AG09319 (cell line): ENCODE measurements at regions not wholly inside any gene's neighbourhood (a gene's known extent, or its start where the extent isn't known, plus 50 kb on each side); places are given as distances from the start of the nearest gene placed in this dataset.

Experiments used
- DNase-seq: peaks from one replicate; pipeline ENCODE4 v3.0.0-alpha.2; 2010; ENCODE audit warnings: low read depth; ENCODE audit errors: extremely low read depth
- TF ChIP-seq, protein P1 (sequence below): IDR thresholded peaks from 2 replicates; pipeline ENCODE4 v1.5.1; 2011; ENCODE audit warnings: low read depth, mild to moderate bottlenecking, inconsistent platforms, low read length, moderate library complexity

DNA sequence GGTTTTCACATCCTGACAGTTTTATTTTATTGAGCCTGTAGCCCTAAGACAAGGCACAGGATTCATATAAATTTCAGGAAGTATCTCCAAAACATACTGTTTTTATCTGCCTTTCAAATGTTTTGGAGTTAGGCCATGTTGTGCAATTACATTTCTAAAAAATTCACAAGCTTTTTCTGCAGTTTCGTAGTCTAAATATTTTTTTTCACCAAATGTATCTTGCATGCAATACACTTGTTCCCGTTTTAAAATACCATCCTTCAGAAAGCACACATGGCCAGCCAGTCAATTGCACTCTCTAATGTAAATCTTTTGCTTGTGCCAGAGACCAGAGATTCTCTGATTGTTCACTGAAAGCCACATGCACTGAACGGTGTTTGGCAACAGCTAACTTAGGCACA, 161.5 kb upstream of the PRKCQ start:
- DNase-seq, result no peak
- TF ChIP-seq, protein P1, sequence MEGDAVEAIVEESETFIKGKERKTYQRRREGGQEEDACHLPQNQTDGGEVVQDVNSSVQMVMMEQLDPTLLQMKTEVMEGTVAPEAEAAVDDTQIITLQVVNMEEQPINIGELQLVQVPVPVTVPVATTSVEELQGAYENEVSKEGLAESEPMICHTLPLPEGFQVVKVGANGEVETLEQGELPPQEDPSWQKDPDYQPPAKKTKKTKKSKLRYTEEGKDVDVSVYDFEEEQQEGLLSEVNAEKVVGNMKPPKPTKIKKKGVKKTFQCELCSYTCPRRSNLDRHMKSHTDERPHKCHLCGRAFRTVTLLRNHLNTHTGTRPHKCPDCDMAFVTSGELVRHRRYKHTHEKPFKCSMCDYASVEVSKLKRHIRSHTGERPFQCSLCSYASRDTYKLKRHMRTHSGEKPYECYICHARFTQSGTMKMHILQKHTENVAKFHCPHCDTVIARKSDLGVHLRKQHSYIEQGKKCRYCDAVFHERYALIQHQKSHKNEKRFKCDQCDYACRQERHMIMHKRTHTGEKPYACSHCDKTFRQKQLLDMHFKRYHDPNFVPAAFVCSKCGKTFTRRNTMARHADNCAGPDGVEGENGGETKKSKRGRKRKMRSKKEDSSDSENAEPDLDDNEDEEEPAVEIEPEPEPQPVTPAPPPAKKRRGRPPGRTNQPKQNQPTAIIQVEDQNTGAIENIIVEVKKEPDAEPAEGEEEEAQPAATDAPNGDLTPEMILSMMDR, result no peak

DNA sequence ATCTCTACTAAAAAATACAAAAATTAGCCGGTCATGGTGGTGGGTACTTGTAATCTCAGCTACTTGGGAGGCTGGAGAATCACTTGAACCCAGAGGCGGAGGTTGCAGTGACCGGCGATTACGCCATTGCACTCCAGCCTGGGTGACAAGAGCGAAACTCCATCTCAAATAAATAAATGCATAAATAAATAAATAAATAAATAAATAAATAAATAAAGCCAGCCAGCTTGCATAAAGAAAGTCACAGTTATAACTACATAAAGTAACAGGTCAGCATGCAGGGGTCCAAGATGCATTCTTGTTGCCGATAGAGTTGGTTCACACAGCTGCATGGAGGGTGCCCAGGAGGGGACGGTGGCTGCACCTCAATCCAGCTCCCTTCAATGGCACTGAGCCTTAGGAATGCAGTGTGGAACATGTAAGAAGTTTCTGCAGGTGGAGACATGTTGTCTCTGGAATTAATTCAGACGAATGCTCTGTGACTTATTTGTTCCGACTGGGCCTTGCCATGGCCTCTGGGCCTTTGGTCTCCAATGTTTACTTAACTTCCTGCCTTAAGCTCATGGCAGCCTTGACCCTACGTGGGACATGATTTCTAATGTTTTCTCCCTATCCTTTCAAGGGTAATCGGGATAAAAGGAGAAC, 159.6 kb upstream of the PRKCQ start:
- TF ChIP-seq, protein P1, result no peak
- DNase-seq, result no peak

DNA sequence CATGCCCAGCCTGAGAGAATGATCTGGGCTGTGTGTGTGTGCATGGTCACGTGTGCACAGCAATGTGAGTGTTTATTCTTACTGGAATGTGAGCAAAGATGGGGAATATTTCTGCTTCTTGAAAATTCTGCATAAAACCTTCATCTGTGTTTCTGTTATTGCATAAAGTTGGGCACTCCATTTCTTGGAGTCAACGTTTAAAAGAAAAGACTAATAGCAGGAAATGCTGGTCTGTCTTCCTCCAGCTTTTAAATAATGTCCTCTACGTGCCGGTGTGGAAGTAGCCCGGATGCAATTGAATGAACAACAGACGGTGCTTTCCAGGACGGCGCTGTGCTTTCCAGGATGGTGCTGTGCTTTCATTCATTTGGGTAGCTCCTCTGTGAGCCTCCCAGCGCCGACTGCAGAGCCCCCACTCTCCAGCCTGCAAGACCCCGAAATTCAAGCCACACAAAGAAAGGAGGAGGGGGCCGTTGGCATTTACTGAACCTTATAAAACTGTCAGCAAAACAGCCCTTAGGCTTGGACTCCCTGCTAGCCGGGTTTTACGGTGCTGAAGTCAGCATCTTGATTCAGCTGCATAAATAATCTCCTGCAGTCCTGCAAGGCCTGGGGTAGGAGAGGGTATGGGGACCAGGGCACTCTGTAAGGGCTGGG, 158.2 kb upstream of the PRKCQ start:
- DNase-seq, result no peak
- TF ChIP-seq, protein P1, result no peak

DNA sequence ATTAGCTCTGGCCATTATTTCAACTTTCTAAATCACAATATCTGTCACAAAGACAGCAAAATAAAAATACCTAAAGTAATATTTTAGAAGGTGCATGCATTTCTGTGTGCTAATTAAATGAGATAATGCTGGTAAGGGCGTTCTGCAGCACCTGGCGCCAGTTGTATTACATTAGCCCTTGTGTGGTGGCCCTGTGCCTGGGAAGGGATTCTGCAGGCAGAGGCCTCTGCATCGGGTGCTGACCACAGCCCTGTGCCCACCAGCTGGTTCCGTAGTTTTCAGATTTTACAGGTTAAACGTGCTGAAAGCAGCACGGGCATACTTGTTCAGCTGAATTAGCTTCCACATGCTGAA, 157.7 kb upstream of the PRKCQ start:
- no peak for DNase-seq

DNA sequence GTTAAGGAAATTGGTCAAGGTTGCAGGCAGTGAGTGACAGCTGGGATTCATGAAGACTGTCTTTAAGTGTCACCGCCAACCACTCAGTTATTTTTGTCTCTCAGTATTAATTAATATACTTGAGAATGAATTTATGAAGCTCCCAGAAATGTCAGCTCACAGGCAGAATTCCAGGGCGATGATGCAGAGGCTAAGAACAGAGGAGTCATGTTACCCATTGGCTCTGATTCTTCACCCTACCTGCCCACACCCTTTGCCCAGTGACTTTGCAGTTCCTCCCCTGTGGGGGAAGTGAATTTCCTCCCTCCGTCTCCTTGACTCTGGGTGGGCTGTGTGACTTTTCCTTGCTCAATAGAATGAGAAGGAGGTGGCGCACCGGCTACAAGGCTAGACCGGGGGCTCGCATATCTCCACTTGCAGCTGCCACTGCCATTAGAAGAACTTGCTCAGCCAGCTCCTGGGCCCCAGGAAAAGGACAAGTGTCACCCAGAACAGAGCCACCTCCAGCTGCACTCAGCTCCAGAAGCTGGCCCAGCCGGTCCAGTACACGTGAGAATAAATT, 157.1 kb upstream of the PRKCQ start:
- no peak for DNase-seq
- TF ChIP-seq, protein P1, result no peak

More for the DNA sequence above, 157.7 kb upstream of the PRKCQ start:
- TF ChIP-seq, protein P1, result no peak

DNA sequence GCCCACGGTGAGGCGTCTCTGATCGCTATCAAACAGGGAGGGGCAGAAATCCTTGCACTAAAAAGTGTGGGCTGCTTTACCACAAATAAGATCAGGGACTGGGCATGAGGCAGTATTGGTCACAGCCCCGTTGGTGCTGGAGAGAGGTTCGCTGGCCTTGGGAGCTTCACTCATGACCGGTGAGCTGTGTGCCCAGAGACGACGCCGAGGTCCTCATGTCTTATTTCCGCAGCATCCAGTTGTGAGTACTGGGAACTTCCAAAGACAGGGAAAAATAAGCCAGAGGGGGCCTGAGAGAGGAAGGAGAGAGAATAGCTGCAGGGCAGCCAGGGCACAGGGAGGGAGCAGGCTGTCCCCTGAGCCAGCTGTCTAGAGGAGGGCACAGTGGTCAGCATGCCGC, 154.2 kb upstream of the PRKCQ start:
- TF ChIP-seq, protein P1, result no peak

DNA sequence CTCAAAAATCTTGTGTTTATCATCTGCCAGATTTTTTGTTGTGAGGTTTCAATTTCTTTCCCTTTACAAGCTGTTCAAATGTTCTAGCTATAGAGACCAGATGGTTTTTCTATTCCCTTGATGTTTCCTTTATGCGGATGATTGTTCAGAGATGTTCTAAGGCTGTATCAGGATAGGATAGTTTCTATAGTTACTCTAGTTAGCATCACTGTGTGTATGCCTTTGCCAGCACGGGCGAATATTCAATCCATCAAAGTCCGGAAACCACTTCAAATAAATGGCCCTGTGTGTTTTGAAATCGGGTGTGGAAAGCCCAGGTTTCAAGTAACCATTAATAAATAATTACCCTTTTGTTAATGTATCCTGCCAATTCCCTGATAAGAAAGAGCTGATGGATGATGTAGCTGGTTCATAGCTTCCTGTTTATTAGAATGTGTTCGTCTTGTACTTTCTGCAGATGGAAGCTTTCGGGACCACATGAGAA, 149.8 kb upstream of the PRKCQ start:
- TF ChIP-seq, protein P1, result no peak
- no peak for DNase-seq

More for the DNA sequence above, 154.2 kb upstream of the PRKCQ start:
- DNase-seq, result no peak
